HG02798 (cell line): ENCODE measurements at regions not wholly inside any gene's neighbourhood (a gene's known extent, or its start where the extent isn't known, plus 50 kb on each side); places are given as distances from the start of the nearest gene placed in this dataset.
A peak's percentile ranks its signal among the peaks of the same experiment; 100 is the strongest.
"Not testable (repeated sequence)": the region's sequence is repeated elsewhere in the genome, so short reads cannot be mapped to it uniquely, and the experiment has no call there.

Experiments
- ATAC-seq: cut with Tn5 transposase; IDR thresholded peaks from one replicate; pipeline ENCODE4 v1.9.1; 2021; ENCODE audit warnings: mild to moderate bottlenecking; ENCODE audit not compliant: unreplicated experiment, poor library complexity

DNA sequence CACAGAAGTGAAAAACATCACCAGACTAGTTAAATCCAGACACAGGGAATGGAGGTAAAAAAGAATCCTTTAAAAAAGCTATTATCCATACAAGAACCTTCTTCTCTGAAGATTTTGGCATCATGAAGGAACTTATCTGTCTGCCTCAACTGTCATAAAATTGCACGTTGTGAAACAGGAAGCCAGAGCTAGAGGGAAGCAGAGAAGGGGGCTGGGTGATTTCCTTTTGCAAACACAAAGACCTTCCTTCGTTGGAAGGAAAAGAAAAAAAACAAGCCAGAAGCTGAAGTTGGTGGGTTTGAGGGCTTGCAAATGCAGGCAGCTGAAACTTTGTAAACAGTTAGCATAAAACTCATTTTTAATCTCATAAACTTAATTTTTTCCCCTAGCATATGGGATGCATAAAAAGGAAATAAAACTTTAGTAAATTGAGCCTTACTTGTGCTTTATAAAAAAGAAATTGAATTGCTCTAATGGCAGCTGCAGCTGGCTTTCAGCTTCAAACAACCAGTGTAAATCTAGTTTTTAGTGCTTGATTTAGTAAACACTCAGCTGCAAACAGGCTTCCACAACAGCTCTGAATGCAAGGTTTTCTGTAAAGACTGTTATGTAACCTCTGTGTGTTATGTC is 101.6 kb downstream of the OTUD1 start:
- ATAC-seq = no peak

DNA sequence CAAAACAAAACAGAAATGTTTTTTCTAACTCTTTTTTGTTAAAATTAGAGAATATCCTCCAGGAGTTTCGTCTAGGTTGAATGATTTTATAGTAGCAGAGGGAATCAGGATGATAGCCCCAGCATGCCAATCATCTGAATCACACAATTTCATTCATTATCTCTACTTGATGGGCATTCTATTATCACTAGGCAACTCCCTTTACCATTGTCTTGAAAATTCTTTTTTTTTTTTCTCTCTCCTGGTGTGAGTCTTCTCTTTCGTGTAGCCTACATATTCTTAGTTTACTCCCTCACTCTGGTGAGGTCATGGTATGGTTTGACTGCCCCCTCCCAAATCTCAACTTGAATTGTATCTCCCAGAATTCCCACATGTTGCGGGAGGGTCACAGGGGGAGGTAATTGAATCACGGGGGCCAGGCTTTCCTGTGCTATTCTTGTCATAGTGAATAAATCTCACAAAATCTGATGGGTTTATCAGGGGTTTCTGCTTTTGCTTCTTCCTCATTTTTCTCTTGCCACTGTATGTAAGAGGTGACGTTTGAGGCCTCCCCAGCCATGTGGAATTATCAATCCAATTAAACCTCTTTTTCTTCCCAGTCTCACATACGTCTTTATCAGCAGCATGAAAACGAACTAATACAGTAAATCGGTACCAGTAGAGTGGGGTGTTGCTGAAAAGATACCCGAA is 105.0 kb downstream of the OTUD1 start:
- ATAC-seq = no peak

DNA sequence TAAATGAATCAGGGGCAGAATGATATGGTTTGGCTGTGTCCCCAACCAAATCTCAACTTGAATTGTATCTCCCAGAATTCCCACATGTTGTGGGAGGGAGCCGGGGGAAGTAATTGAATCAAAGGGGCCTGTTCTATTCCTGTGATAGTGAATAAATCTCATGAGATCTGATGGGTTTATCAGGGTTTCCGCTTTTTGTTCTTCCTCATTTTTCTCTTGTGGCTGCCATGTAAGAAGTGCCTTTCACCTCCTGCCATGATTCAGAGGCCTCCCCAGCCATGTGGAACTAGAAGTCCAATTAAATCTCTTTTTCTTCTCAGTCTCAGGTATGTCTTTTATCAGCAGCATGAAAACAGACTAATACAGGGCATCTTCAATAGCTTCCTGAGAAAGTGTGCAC is 107.0 kb downstream of the OTUD1 start:
- ATAC-seq = not testable (repeated sequence)

DNA sequence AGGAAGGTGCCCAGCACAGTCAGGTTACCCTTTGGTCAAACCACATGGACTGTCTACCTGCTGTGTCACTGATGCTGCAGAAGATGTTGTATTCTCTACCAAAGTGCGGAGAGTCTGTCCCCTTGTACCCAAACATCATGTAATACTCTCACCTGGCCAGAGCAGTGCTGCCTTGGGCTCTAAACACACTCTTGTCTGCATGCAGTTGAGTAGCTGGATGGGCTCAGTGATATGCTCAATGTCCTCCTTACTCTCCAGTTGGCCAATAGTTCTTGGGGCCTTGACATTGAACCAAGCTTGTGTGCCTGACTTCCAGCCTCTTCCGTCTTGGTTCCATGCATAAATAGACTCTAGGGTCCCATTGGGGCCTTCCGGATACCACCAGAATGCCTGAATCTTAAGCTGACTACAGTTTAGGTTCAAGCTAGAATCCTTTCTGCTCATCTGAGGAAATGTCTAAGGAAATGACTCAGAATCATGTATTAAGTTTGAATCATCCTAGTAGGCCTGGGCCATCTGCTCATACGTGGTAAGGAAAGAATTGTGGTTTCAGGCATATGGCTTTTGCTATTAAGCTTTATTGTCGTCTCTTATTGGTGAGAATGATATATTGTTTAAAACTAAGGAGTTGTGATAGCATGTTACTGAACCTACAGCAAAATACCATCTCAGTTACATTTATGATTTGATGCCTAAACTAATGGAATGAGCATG is 118.0 kb downstream of the OTUD1 start:
- ATAC-seq = no peak

DNA sequence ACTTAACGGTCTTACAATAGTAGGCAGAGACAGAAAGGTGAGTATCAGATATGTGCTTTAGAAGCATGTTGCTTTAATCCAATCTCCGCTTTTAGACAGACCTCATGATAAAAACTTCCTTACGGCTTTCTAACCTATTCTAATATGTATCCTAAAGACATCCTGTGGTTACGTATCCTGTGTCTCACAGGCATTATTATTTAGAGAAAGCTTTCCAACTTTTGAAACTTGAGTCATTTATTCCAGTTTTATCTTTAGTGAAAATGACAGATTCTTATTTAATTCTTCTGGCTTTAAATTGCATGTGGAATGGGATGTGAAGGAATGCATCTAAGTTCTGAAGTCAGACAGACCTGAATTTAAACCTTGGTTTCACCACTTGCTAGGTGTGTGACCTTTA is 118.9 kb downstream of the OTUD1 start:
- no peak for ATAC-seq

DNA sequence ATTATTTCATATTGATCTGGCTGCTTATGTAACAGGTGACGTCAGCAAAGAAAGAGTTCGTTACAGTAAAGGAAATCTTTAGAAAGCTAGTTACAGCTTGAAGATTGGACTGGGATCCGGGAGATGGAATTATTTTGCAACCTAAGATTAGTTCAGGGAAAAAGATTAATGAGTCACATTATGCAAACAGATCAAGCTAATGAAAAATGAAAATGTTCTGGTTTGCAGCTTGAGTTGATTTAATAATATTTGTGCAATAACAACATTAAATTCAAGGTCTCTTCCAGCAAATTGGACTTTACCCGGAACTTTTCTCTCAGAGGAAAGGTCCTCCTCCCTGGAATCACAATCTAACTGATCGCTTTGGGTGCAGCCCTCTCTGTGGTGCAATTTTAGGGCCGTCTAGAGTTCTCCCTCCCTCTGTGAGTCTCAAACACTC is 119.5 kb downstream of the OTUD1 start:
- ATAC-seq = no peak

DNA sequence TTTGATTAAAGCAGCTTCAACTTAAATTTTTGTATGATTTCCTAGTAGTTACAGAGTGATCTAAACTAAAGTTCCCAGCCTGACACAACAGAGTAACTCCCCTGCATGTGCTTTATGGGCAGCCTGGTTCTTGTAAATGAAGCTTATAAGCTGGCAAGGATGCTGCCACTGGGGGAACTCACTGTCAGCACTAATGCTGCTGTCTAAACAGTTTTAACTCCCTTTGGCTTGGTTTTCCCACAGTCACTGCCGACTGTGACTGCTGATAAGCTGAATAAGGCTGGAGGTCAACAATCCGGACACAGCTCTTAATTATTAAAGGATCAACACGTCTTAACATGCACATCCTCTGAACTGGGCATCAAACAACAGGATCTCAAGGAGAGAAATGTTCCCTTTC is 130.1 kb downstream of the OTUD1 start:
- ATAC-seq = no peak

DNA sequence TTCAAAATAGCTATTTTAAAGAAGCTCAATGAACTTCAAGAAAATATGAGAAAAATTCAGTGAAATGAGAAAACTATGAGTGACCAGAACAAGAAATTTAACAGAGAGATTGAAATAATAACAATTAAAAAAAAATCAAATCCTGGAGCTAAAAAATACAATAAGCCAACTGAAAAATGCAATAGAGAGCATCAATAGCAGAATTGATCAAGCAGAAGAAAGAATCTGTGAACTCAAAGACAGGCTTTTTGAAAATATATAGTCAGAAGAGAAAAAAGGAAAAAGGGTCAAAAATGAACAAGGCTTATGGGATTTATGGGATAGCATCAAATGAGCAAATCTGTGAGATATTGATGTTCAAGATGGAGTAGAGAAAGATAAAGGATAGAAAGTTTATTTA is 133.0 kb downstream of the OTUD1 start:
- ATAC-seq = no peak

DNA sequence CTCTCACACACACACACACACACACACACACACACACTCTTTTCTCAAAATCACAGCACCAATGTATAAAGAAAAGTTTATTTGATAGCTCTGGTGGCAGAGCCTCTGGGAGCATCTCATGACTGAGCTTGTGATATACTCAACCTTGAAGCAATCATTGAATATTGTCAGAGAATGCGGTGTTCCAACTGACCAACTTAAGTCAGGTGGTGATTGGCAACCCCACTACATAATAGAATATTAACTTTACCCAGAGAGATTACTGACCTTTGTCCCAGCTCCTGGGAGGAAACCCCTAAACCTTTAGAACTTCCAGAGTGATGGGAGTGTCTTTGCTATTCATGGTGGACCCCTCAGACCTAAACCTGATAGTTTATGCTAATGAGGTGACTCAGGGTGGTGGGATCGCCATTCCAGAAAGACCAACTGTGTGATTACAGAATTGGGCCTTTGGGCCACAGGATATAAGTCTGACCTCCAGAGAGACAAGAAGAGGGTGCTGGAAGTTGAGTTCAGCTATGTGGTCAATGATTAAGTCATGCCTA is 143.1 kb downstream of the OTUD1 start:
- no peak for ATAC-seq

DNA sequence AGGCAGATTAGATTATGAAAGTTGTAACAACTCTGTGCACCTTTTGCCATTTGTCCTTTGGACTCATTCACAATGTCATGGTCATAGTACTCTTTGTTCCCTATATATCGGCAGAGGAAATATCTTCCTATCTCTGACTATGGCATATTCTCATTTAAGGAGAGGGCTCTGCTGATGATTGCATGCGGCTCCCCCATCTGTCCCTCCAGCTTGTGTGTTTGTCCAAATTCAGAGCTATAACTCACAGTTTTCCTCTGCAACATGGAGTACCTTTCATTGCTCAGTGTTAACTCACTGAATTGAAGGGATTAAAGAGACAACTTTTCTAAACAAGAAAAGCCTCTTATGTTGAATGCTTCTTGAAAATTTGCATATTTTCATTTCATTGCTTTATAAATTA is 145.5 kb downstream of the OTUD1 start:
- no peak for ATAC-seq

DNA sequence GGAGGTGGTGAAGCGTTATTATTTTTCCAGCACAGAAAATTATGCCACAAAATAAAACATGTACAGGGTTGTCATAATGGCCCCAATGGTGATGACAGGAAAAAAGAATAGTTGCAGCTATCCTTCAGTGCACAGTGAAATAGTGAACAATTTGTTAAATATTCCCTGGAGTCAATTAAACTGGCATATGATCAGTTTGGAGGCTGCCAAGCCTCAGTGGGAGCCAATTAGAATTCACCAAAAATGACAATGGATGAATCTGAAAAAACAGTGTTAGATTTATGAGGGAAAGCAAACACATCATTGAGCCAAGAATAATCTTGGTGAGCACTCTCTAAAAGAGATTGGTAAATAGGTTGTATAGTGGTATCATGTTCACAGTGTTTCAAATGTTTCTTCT is 146.3 kb downstream of the OTUD1 start:
- no peak for ATAC-seq

DNA sequence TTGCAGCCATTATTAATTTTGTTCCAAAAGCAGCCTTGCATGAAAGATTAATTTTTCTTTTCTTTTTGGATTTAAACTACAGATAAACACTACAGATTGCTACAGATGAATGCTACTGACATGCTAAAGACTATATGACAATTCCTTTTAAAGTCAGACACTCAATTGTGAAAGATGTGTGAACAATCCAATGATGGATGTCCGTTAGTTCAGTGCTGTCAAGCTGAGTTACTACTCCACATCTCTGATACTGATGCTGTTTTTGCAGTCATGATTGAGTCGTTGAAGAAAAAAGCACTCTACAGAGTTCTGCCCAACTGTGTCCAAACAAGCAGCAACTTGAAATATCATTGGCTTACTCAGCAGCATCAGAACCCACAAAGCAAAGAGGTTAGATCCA is 146.8 kb downstream of the OTUD1 start:
- ATAC-seq = no peak

DNA sequence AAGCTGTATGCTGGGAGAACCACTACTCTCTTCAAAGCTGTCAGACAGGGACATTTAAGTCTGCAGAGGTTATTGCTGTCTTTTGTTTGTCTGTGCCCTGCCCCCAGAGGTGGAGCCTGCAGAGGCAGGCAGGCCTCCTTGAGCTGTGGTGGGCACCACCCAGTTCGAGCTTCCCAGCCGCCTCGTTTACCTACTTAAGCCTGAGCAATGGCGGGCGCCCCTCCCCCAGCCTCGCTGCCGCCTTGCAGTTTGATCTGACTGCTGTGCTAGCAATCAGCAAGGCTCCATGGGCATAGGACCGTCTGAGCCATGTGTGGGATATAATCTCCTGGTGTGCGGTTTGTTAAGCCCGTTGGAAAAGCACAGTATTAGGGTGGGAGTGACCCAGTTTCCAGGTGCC is 156.4 kb downstream of the OTUD1 start:
- ATAC-seq = not testable (repeated sequence)

DNA sequence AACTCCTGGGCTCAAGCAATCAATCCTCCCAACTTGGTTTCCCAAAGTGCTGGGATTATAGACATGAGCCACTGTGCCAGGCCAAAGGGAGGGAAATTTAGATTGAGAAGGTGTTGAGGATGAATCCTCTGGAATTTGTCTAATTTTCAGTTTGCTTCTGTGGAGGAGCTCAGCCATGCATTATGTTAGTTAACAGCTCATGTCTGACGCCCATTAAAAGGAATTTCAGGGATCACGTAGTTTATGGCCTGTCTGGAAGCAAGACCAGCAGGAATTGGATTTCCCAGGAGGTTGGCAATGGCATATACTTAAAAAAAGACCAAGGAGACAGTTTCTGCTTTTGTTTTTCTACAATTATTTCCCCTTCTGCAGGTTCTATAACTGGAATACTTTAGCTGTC is 165.7 kb downstream of the OTUD1 start:
- ATAC-seq = no peak

DNA sequence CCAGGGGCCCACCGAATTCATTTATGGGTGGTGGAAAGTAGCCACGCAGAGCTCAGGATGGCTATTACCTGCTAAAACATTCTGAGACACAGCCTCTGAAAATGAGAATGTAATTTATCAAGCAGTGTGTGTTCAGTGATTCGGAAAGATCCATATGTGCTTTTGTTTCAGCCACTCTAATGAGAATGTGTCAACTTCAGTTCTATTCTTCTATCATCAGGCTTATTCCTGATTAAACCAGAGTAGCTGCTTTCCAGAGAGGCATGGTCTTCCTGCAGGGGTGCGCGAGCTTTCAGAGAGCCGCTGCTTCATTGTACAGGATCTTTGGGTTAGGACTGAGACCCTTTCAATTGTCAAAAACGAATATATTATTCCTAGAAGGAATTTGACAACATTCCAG is 167.6 kb downstream of the OTUD1 start:
- no peak for ATAC-seq

DNA sequence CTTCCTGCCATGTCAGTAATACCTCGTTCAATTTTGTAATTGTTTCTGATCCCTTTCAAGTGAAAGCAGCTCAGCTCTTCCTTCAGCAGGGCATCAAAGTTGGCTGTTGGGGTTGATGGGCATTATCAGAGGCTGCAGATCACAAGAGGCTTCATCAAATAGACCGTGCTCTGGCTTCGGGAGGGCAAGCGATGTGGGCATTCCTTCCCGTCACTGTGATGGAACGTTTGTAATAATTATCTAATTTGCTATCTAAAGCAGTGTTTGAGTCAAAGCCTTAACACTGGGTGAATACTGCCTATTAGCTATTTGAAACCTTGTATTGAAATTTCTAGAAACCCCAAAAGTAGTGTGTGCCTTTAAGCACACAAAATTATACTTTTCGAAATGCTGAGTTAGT is 170.1 kb downstream of the OTUD1 start:
- no peak for ATAC-seq

DNA sequence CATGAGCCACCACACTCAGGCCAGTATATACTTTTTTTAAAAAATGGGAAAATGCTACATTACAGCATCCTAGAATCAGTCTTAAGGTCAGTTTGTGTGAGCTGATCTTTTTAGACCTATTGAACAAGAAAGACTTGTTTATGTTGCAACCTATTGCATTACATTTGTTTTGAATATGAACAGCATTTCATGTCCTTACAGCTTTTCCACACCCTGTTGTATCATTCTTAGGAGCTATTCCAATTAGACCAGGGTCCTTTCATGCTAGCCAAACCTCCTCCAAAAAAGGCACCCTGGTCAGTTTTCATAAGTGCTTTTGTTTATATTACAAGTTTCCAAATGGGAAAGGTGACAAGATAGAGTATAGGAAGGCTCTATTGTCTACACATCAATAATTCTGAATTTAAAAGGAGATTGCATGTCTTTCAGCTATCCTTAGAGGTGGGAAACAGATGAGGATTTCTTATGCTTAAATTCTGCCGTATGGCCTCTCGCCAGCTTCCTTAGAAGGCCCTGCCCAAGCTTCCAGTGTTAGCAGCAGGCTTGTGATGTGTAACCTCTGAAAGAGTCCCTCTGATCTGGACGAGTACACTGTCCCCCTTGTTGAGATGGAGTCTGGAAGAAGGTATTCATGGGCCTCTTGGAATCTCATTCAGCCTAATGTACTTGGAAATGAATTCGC is 171.9 kb downstream of the OTUD1 start:
- ATAC-seq = no peak

DNA sequence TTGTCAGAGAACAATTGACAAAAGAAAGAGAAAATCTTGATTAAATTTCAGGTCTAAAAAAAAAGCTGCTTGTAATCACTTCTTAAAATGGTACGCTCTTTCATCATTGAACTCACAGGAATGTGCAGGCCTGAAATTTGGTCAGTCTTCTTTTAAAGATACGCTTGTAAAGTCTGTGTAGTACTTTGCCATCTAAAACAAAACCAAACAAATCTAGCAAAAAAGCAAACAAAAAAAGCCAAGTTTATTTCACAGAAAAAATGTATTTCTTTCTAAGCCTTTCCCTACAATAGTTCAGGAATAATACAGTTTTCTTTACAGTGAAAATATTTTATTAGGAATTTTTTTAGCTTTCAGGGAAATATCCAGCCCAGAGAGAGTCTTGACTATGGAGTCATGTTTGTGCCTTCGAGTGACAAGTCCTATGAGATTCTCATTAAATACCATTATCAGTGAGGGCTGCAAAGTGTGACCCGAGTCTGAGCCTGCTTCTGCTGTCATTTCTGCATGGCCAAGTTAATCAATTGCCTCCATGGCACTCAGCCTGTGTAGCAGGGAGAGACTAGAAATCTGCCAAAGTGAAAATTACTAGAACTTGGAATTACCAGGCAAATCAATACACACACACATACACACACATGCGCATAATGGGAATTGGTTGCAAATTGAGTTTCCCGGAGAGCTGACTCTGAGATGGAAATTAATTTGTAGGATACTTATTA is 172.6 kb downstream of the OTUD1 start:
- no peak for ATAC-seq

DNA sequence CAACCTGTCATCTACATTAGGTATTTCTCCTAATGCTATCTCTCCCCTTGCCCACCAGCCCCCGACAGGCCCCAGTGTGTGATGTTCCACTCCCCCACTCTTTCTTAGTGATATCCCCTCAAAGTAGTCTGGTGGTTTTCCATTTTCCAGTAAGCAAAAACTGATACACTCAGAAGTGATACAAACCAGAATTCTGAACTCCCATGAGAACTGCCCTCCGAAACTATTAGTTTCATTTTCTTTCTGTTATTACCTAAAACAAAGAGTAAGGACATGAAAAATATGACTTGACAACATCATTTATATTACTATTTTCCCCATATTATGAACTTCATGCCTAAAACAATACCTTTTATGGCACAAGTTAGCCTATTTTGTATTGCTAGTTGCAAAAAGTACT is 175.0 kb downstream of the OTUD1 start:
- ATAC-seq = peak; percentile 61

DNA sequence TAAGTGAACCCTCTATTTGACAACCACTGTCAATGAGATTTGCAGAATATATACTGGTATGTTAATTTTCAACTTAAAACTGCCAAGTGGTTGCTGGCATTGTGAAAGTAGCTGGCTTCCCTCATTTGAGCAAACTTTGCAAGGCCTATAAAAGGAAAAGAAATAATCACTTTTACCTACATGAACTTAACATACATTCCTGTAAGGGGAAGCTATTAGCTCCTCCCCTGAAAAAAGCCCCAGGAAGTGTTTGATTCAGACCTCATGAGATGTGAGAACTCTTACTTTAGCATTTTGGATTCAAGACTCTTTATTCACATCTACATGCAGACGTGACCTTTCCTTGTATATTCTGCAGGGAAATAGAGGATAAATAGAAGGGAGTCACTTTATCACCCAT is 175.6 kb downstream of the OTUD1 start:
- ATAC-seq = peak; percentile 27
